Left ventricle myocardium inferior (tissue), 1 donor: ENCODE measurements at regions not wholly inside any gene's neighbourhood (a gene's known extent, or its start where the extent isn't known, plus 50 kb on each side); places are given as distances from the start of the nearest gene placed in this dataset.

Source experiments
- DNase-seq: peaks from one replicate; pipeline ENCODE4 v3.0.0-alpha.2; 2020
- H3K27ac ChIP-seq: fragments of 200-600 bp; replicated peaks from 2 replicates; pipeline ENCODE4 v1.8.0; 2021
- H3K27me3 ChIP-seq: fragments of 200-600 bp; 2 replicates; pipeline ENCODE4 v1.8.0; 2021; ENCODE audit warnings: low read depth
- H3K36me3 ChIP-seq: fragments of 200-600 bp; 2 replicates; pipeline ENCODE4 v1.8.0; 2021
- H3K4me1 ChIP-seq: fragments of 200-600 bp; 2 replicates; pipeline ENCODE4 v1.8.0; 2021
- H3K4me3 ChIP-seq: fragments of 200-600 bp; 2 replicates; pipeline ENCODE4 v1.8.0; 2021; ENCODE audit warnings: mild to moderate bottlenecking, moderate library complexity
- H3K9me3 ChIP-seq: fragments of 200-600 bp; replicated peaks from 2 replicates; pipeline ENCODE4 v1.8.0; 2021
- CTCF ChIP-seq: fragments of 200-600 bp; IDR thresholded peaks from 2 replicates; pipeline ENCODE4 v1.8.0; 2021; ENCODE audit warnings: antibody characterized with exemption, mild to moderate bottlenecking, borderline replicate concordance
- intact Hi-C: fragments of 100-400 bp; cut with micrococcal nuclease; formaldehyde crosslinking; loops from one replicate; pipeline ENCODE4 v1.11.0; 2022
- donor health status: DM: no; HTN: yes; CAD: no; lungs with severe emphysema.

- Histone ChIP-seq H3K36me3 (no peaks in the 10 kb centered on the region), H3K27ac (no peak overlapping the region), H3K4me3 (no peak overlapping the region), H3K9me3 (no peaks in the 10 kb centered on the region), H3K4me1 (no peaks in the 10 kb centered on the region), H3K27me3 (no peaks in the 10 kb centered on the region)
- TF ChIP-seq CTCF, result no peak
- intact Hi-C loops, result no loop called here
- DNase-seq, result no peak
Measured at GRCh38 chr18:61664419-61665084, 228.3 kb downstream of the RNF152 start.

GRCh38 chr18:61662726-61663125 lies 230.1 kb downstream of the RNF152 start:
- no peak overlapping the region for H3K4me3 ChIP-seq
- no peak overlapping the region for H3K27ac ChIP-seq
- no peaks in the 10 kb centered on the region for H3K4me1 ChIP-seq
- no peaks in the 10 kb centered on the region for H3K9me3 ChIP-seq
- no peak for TF ChIP-seq CTCF
- intact Hi-C loops, result no loop called here
- no peak for DNase-seq
- H3K36me3 ChIP-seq, result no peaks in the 10 kb centered on the region
- no peaks in the 10 kb centered on the region for H3K27me3 ChIP-seq

GRCh38 chr18:61658431-61658830 lies 234.4 kb downstream of the RNF152 start:
- Histone ChIP-seq H3K9me3 (no peaks in the 10 kb centered on the region), H3K4me3 (no peak overlapping the region), H3K27me3 (no peaks in the 10 kb centered on the region), H3K4me1 (no peaks in the 10 kb centered on the region), H3K36me3 (no peaks in the 10 kb centered on the region), H3K27ac (no peak overlapping the region)
- intact Hi-C loops, result no loop called here
- no peak for DNase-seq
- no peak for TF ChIP-seq CTCF

- intact Hi-C loops, result no loop called here
Measured at GRCh38 chr18:61657066-61657732, 235.6 kb downstream of the RNF152 start.

GRCh38 chr18:61655630-61656029 lies 237.2 kb downstream of the RNF152 start:
- no peak for TF ChIP-seq CTCF
- Histone ChIP-seq H3K27ac (no peak overlapping the region), H3K4me3 (no peak overlapping the region), H3K36me3 (no peaks in the 10 kb centered on the region), H3K9me3 (no peaks in the 10 kb centered on the region), H3K27me3 (no peaks in the 10 kb centered on the region), H3K4me1 (no peaks in the 10 kb centered on the region)
- no peak for DNase-seq
- intact Hi-C loops, result no loop called here

More at GRCh38 chr18:61657066-61657732, 235.6 kb downstream of the RNF152 start:
- Histone ChIP-seq H3K4me1 (no peaks in the 10 kb centered on the region), H3K36me3 (no peaks in the 10 kb centered on the region), H3K27me3 (no peaks in the 10 kb centered on the region), H3K9me3 (no peaks in the 10 kb centered on the region), H3K27ac (no peak overlapping the region), H3K4me3 (no peak overlapping the region)
- DNase-seq, result no peak
- TF ChIP-seq CTCF, result no peak
